ENCODE measurements at regions not wholly inside any gene's neighbourhood (a gene's known extent, or its start where the extent isn't known, plus 50 kb on each side); places are given as distances from the start of the nearest gene placed in this dataset.

- no peaks in the 10 kb centered on the region for H3K27me3 ChIP-seq (ENCODE audit: control insufficient read depth in 2 of 2, insufficient read depth in 2 of 2, low read length in 2 of 2)
- BruUV-seq (replicated peaks): no TSS peak
- no peaks in the 10 kb centered on the region for H4K20me1 ChIP-seq (replicated peaks; ENCODE audit: control insufficient read depth, extremely low read depth, insufficient read depth, low read length)
- CTCF ChIA-PET: no interaction called here
- TF ChIP-seq CTCF (IDR thresholded peaks at IDR 0.05; ENCODE audit: extremely low read depth in 1 of 2, insufficient read depth in 1 of 2, low read depth in 1 of 2, low read length in 2 of 2) (no peak), GATA2 (IDR thresholded peaks at IDR 0.05; ENCODE audit: insufficient read depth, insufficient read length, low read depth, low read length) (no peak), EZH2 (IDR thresholded peaks at IDR 0.05; ENCODE audit: borderline replicate concordance, low read depth, low read length, severe bottlenecking) (no peak), POLR2A (IDR thresholded peaks at IDR 0.05; ENCODE audit: low read depth, low read length) (no peak), MYC (IDR thresholded peaks at IDR 0.05; ENCODE audit: low read depth, low read length) (no peak), FOS (IDR thresholded peaks at IDR 0.05; ENCODE audit: borderline replicate concordance, insufficient read depth, low read length) (no peak), JUN (IDR thresholded peaks at IDR 0.05; ENCODE audit: borderline replicate concordance, insufficient read depth, insufficient read length, low read depth) (no peak), MAX (IDR thresholded peaks at IDR 0.05; ENCODE audit: insufficient read depth, insufficient read length) (no peak), POLR2AphosphoS5 (IDR thresholded peaks at IDR 0.05; ENCODE audit: insufficient read depth, low read depth, low read length) (no peak)
- H3K4me3 ChIP-seq (replicated peaks in 1 of 3; ENCODE audit: insufficient read depth in 1 of 3, low read depth in 1 of 3, low read length in 3 of 3): no peak overlapping the region
- H2AFZ ChIP-seq (ENCODE audit: low read depth, low read length): no peak overlapping the region
- no peaks in the 10 kb centered on the region for H3K9me3 ChIP-seq (replicated peaks; ENCODE audit: control insufficient read depth, insufficient read depth, low read length)
- H3K4me2 ChIP-seq (ENCODE audit: insufficient read depth, low read length): no peak overlapping the region
- DNase-seq (ENCODE audit: low read depth, low spot score) (no peak), FAIRE-seq (no peak)
- no peak overlapping the region for H3K9ac ChIP-seq (replicated peaks; ENCODE audit: extremely low read depth, insufficient read depth, low read length)
- H3K27ac ChIP-seq (ENCODE audit: insufficient read depth, low read depth, low read length): no peak overlapping the region
- no peaks in the 10 kb centered on the region for H3K4me1 ChIP-seq (ENCODE audit: control insufficient read depth, extremely low read depth, insufficient read depth, low read length)
- dilution Hi-C loops (cut with MboI; ENCODE audit: extremely low pct_ligation_motif_present, low sequenced_read_pairs) (no loop called here), intact Hi-C loops (cut with micrococcal nuclease) (no loop called here)
- H3K79me2 ChIP-seq (ENCODE audit: control insufficient read depth, insufficient read depth, low read length): no peaks in the 10 kb centered on the region
- POLR2A ChIA-PET: no interaction called here
- H3K36me3 ChIP-seq (ENCODE audit: control insufficient read depth in 2 of 2, extremely low read depth in 1 of 2, insufficient read depth in 2 of 2, low read length in 2 of 2): no peaks in the 10 kb centered on the region
- no peaks in the 10 kb centered on the region for H3K9me1 ChIP-seq (replicated peaks; ENCODE audit: control insufficient read depth, extremely low read depth, insufficient read depth, low read length)
Measured at GRCh38 chr5:25995209-25995608, 1043.2 kb downstream of the CDH9 start.
